ENCODE measurements at regions not wholly inside any gene's neighbourhood (a gene's known extent, or its start where the extent isn't known, plus 50 kb on each side); places are given as distances from the start of the nearest gene placed in this dataset.

- no peak for TF ChIP-seq EP300 (IDR thresholded peaks at IDR 0.05; ENCODE audit: low read depth)
- TF ChIP-seq, protein P1, sequence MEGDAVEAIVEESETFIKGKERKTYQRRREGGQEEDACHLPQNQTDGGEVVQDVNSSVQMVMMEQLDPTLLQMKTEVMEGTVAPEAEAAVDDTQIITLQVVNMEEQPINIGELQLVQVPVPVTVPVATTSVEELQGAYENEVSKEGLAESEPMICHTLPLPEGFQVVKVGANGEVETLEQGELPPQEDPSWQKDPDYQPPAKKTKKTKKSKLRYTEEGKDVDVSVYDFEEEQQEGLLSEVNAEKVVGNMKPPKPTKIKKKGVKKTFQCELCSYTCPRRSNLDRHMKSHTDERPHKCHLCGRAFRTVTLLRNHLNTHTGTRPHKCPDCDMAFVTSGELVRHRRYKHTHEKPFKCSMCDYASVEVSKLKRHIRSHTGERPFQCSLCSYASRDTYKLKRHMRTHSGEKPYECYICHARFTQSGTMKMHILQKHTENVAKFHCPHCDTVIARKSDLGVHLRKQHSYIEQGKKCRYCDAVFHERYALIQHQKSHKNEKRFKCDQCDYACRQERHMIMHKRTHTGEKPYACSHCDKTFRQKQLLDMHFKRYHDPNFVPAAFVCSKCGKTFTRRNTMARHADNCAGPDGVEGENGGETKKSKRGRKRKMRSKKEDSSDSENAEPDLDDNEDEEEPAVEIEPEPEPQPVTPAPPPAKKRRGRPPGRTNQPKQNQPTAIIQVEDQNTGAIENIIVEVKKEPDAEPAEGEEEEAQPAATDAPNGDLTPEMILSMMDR (IDR thresholded peaks at IDR 0.05): no peak
Observed at GRCh38 chr14:28298156-28298555, 468.4 kb upstream of the FOXG1 start.
